GM23248 (cell line): ENCODE measurements at regions not wholly inside any gene's neighbourhood (a gene's known extent, or its start where the extent isn't known, plus 50 kb on each side); places are given as distances from the start of the nearest gene placed in this dataset.
A peak's percentile ranks its signal among the peaks of the same experiment; 100 is the strongest.

Experiments used
- EZH2 ChIP-seq: fragments of 200-600 bp; sonication (generic); IDR thresholded peaks from 2 replicates; pipeline ENCODE4 v1.6.1; 2018; ENCODE audit warnings: antibody characterized with exemption, mild to moderate bottlenecking; ENCODE audit not compliant: insufficient read depth, poor library complexity, severe bottlenecking
- EZH2phosphoT487 ChIP-seq: fragments of 200-600 bp; sonication (generic); IDR thresholded peaks from 2 replicates; pipeline ENCODE4 v1.6.1; 2018; ENCODE audit warnings: antibody characterized with exemption, moderate library complexity, mild to moderate bottlenecking, low read depth; ENCODE audit not compliant: insufficient read depth

GRCh38 chr14:95460647-95461478 lies 55.6 kb downstream of the SYNE3 start:
- TF ChIP-seq EZH2 (no peak), EZH2phosphoT487 (0 out of 2 replicates have a peak, but pooled peaks have one; percentile 78)
